ENCODE measurements at regions not wholly inside any gene's neighbourhood (a gene's known extent, or its start where the extent isn't known, plus 50 kb on each side); places are given as distances from the start of the nearest gene placed in this dataset.
"Not testable (repeated sequence)": the region's sequence is repeated elsewhere in the genome, so short reads cannot be mapped to it uniquely, and the experiment has no call there.

DNA sequence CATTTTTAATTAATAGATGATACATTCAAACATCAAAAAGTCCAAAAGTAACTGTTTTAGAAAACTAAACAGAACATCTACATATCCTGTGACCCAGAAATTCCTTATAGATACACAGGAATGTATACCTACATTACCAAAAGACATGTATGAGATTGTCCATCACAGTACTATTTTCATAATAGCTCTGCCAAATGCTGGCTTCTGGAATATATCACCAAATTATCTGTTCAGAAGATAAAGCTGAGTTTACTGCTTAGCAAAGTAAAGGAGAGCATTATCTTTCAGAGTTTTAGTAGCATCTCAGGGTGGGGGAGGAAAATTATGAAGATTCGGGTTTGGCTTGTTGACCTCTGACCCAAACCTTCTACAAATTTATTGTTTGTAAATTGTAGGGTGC is 368.9 kb upstream of the SLC7A11 start:
- no peak for DNase-seq

DNA sequence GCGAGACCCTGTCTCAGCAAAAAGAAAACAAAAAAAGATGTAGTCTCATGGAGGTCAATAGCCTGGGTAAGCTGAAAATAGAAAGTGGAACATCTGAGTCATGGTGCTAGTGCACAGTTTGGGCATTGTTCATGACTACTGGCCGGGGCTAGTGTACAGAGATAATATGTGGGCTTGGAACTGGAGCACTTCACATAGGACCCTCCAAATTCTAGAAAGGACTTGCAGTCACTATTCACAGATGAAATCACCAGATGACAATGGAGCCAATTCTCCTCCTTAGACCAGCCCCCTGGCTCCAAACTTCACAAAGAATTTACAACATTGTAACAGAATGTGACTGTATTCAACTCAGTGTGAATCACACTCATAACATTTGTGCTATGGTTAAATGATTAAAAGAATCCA is 367.8 kb upstream of the SLC7A11 start:
- no peak for DNase-seq

DNA sequence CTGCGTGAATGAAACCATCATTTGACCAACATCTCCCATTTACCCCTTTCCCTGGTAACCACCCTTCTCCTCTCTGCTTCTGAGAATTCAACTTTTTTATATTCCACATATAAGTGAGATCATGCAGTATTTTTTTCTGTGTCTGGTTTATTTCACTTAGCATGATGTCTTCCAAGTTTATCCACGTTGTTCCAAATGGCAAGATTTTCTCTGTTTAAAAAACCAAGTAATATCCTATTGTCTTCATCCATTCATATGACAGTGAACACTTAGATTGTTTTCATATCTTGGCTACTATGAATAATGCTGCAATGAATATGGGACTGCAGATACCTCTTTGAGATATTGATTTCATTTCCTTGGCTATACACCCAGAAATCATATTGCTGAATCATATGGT is 362.4 kb upstream of the SLC7A11 start:
- no peak for DNase-seq

DNA sequence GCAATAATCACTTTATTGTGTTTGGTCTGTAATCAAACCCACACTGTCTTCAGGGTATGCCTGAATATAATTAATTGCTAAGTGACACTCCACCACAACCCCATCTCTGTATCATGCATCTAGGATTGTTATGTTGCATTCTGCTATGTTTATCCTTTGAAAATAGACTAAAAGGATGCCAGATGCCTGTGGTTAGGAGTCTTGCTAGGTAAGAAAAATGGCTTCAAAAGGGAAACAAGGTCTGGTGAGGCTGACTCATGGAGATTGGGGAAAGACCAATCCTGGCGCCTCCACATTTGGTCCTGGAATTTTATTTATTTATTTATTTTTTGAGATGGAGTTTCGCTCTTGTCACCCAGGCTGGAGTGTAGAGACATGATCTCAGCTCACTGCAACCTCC is 360.5 kb upstream of the SLC7A11 start:
- DNase-seq: no peak

DNA sequence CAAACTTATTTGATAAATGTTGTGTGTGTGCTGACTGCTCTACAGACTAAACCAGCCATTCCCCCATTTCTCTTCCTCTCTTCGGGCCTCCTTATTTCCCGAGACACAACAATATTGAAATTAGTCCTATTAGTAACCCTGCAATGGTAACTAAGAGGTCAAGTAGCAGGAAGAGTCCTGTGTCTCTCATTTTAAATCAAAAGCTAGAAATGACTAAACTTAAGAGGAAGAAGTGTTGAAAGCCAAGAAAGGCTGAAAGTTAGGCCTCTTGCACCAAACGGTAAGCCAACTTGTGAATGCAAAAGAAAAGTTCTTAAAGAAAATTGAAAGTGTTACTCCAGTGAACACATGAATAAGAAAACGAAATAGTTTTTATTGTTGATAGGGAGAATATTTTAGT is 357.8 kb upstream of the SLC7A11 start:
- no peak for DNase-seq

DNA sequence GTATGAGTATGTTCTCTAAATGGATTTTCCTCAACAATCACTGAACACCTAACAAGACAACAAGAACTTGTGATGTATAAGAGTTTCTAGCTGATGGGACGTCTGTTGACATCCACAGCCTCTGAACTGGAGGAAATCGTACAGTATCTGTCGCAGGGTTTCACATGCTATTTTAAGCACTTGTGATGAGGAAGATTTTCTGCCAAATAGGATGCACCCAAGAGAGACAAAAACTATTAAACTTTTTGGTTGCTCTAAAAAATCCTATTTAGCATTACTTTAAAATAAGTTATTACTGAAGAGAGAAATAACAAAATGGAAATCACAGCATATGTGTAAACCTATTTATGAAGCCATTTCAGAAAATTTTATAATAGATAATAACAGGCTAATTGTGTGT is 356.1 kb upstream of the SLC7A11 start:
- DNase-seq: no peak

DNA sequence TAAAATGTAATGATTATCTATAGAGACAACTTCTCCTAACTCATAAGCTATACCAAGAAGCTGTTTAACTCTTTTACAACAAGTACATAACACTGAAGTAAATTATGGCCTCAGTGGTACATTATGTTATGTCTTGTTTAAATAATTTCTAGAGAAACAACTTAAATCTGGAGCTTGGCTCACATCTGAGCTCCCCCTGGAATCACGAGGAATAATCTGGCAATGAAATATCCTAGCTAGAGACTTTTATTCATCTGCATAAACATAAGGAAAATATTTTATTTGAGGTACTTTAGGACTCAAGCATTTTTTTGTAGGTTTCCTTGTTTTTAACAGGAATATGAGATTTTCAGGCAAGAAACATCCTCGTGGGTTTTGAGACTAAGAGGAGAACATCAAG is 354.7 kb upstream of the SLC7A11 start:
- DNase-seq: no peak

DNA sequence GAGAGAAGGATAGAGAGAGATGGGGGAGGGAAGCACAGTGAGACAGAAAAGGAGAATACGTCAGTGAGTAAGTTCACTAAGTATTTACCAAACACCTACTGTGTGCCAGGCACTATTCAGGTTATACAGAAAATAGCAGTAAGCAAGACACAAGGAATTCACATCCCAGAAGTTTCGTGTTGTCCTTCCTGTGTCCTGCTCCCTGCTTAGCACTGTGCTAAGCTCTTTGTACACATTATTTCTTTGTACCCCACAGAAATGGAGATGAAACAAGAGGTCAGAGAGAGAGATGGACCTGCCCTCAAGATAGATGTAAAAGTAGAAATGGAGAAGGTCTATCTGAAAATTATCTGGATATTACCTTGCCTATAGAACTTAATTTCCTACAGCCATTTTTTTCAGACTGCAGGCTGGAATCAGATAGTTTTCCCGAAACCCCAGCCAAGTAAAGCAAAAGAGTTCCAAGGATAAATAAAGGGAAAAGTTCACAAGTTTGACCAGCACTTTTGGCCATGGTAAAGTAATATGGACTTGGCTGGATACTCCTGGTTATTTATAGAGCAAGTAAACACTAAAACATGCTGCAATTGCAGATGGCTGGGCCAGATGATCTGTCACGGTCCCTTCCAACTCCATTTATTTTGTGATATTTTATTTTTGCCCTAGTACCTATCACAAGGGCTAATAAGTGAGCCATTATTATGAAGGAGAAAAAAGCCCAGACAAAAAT is 353.7 kb upstream of the SLC7A11 start:
- DNase-seq: no peak

DNA sequence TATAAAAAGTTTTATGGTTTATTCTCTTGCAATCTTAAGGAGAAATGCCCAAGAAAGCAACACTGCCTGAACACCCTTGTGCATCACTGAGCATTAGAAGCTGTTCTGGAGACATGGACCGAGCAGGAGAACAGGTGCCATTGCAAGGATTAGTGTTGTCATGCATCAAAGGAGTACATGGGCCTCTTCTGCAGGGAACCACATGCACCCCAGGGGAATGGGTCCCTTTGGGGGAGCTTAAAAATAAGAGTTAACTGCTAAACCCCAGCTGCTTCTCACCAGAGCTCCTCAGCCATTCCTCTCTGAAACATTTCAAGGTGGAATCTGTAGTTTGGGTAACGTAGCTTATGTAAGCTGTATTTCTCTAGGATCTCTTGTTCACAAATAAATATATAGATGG is 353.0 kb upstream of the SLC7A11 start:
- no peak for DNase-seq

DNA sequence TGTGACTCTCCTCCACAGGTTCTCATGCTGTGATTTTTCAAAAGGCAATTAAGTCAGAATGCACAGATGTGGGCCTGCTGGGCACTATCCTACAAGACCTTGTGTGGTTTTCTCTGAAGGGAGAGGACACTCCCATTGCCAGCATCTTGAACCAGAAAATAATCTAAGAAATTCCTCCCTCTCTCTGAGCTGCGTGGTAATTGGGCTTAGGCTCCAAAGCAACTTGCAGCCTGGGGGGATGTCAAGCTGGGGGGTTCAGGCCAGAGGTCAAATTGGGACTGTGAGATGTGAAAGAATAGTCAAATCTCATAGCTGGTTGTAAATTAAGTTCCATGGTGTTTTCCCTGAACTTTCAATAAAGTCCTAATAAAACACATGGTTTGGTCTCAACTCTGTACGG is 350.6 kb upstream of the SLC7A11 start:
- no peak for DNase-seq

DNA sequence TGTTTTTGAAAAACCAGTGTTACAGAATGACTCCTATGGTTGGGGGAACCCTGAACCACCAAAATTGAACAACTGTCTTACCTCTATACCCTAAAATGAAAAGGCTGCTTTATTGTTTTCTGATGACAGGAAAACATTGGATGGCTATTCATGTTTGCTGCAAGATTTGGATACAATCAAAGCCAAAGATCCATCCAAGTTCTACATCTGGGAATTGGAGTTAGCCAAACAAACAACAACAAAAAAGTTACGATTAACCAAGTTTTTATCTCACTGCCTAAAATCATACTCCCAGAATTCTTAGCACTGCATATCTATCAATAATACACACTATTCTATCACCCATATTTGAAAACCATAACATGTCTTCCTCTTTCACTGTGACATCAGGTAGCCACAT is 349.7 kb upstream of the SLC7A11 start:
- no peak for DNase-seq

DNA sequence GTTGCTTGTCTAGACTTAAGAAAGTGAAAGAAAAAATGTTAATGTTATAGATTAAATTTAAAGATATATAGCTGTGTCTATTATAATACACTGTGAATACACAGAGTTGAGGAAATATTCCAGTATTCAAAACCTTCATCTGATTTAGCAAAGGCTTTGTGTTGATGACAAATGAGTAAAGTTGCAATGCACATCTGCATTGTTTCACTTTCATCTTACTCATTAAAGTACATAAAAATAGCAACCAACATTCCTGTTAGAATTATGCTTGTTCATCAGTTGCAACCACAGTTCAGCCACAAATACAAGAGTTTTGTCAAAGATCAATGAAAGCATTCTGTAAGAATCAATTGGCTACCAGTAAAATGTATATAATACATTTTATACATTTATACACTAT is 346.4 kb upstream of the SLC7A11 start:
- DNase-seq: no peak

DNA sequence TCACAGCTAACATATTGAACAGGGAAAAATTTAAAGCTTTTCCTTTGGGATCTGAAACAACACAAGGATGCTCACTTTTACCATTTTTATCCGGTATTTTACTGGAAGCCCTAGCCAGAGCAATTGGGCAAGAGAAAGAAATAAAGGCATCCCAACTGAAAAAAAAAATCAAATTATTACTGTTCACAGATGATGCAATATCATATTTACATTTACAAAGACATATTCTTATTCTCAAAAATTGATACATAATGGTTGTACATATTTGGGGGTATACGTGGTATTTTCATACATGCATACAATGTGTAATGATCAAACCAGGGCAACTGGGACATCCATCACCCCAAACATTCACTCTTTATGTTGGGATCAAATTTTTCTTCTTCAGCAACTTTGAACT is 337.0 kb upstream of the SLC7A11 start:
- DNase-seq: no peak

DNA sequence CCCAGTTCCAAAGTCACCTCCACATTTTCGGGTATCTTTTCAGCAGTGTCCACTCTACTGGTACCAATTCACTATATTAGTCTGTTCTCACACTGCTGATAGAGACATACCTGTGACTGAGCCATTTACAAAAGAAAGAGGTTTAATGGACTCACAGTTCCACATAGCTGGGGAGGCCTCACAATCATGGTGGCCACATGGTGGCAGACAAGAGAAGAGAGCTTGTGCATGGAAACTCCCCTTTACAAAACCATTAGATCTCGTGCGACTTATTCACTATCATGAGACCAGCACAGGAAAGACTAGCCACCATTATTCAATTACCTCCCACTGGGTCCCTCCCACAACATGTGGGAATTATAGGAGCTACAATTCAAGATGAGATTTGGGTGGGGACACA is 335.7 kb upstream of the SLC7A11 start:
- DNase-seq: not testable (repeated sequence)

DNA sequence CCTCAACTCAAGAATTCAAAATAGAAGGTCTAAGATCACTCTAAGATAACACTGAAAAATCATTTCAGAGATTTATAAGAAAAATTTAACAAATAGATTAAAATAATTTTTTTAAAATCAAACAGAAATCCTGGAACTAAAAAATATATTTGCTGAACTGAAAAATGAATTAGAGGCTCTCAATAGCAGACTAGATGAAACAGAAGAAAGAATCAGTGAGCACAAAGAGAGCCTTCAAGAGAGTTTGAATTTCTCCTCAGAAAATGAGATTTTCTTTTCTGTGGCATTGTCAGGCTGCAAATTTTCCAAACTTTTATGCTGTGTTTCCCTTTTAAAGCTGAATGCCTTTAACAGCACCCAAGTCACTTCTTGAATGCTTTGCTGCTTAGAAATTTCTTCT is 335.0 kb upstream of the SLC7A11 start:
- no peak for DNase-seq

DNA sequence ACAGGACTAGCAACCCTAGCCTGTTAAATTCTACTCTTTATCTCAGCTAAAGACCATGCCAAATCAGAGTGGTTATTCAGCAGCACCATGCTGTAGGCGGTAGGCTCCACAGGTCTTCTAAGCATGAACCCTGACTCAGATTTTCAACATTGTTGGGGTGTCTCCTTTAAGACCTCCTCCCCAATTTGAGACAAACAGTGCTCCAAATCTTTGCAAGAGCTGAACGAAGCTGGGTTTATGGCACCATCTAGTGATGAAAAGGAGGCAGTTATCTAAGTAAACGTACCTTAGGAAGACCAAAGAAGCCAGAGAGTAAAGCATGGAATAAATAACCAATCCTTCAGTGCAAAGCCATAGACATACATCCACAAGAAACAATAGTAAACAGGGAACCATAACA is 334.5 kb upstream of the SLC7A11 start:
- DNase-seq: no peak

DNA sequence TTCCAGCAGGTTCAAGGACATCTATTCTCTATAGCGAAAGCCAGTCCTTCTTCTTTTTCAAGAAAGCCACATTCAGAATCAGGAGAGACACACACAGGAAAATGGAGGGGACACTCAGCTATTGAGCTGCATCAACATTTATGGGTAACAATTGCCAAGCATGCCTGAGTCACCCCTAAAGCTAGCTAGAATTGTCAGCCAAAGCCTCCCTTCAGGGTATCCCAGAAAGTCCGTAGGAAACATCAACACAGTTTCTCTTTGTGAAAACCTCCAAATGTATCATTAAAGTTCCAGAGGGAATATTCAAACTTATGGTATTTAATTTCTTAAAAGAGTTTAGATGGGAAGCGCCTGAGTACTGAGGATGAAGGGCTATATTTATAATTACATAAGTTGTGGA is 331.1 kb upstream of the SLC7A11 start:
- no peak for DNase-seq

DNA sequence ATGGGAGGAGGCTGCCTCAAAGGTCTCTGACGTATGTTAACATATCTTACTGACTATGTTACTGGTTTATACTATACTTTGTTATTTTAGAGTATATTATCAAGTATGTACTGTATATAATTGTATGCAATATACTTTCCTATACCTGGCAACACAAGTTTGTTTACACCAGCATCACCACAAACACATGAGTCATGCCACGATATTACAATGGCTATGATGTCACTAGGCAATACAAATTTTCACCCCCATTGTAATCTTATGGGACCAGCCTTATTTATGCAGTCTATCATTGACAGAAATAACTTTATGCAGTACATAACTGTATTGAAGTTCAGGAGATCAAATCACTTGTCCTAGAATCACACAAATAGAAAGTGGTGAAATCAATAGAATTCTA is 329.9 kb upstream of the SLC7A11 start:
- DNase-seq: no peak

DNA sequence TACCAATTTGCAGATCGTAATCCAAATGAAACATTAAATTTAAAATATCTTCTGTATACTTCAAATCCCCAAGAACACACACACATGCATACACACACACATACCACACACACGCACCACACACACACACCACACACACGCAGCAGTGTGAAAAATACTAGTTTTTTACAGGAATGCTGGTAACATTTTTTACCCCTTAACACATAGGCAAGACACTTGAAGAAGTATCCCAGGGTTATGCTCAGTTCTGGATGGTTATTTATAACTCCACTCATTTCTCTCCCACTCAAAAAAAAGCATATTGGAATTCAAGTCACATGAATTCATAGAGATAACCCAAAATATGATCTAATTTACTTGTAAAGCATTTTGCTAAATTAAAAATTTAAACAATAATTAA is 325.5 kb upstream of the SLC7A11 start:
- DNase-seq: no peak

DNA sequence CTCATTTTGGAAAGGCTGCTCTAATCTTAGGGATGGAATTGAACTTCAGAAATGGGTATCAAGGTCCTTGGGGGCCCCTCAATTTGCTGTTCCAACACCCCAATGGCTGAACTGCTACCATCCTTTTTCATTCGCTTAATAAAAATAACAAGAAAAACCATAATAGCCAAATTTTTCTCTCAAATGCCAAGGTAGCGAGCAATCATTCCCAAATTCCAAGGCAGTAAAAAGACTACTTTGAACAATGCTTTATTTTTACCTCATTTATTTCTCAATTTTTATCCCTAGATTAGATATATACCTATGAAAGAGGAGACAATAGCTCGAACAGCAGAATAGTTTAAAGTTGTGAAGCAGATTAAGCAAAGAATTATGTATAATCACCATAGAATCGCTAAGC is 323.4 kb upstream of the SLC7A11 start:
- no peak for DNase-seq

DNA sequence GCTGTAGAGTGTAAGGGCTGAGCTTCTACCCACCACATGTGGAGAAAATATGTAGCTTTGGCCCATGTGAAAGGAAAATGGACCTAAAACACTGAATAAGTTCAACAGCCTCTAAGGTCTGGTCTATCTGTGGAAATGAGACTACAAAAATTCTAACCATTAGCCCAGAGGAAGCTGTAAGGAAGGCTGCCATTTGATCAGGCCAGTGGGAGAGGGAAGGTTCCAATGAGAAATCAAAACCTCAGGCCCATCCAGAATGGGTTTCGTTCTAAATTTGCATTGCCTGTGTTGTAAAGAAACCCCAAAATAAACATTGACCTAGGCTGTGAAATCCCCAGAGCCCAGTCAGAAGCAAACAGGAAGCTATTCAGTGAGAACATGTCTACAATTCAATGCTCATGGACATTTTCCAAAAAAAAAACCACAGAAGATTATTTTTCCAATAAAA is 320.4 kb upstream of the SLC7A11 start:
- DNase-seq: peak; percentile 46

DNA sequence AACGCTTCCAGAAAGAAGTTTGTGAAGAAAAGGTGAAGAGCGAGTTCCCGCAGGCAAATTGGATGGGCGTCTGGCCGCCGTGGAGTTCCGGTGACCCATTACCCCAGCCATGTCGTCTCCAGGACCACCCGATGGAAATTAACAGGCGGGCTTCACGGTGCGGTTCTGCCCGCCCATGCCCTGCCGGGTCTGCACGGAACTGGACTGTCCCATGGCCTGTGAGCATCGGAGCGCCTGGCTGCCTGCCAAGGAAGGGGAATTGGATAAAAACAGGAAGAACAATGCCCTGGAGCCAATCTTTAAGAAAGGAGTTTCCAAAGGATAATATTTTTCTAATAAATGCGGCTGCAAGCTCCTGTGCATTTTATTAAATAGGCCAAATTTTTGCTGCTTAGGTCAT is 319.8 kb upstream of the SLC7A11 start:
- DNase-seq: no peak

DNA sequence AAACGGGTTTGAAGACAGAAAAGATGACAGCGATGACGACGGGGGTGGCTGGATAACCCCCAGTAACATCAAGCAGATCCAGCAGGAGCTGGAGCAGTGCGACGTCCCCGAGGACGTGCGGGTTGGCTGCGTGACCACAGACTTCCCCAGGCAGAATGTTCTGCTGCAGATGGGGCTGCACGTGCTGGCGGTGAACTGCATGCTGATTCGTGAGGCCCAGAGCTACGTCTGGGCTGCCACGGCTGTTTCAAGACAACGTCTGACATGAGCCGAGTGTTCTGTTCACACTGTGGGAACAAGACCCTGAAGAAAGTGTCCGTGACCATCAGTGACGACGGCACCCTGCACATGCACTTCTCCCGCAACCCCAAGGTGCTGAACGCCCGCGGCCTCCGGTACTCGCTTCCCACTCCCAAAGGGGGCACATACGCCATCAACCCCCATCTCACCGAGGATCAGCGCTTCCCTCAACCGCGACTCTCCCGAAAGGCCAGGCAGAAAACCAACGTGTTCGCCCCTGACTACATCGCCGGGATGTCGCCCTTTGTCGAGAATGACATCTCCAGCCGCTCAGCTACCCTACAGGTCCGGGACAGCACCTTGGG is 319.2 kb upstream of the SLC7A11 start:
- DNase-seq: no peak

DNA sequence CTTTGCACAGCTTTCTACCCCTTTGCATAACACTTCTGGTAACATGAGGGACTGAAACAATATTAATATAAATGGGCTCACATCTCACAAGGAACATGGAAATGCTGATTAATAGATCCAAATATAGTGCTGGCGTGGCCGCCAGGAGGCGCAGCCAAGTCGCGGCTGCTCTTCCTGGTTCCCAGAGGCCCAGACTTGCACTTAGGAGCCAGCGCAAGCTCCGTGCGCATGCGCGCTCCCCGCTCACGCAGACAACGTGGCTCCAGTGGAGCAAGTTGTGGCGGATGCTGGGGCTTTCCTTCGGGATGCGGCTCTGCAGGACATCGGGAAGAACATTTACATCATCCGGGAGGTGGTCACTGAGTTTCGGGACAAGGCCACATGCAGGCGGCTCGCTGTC is 318.3 kb upstream of the SLC7A11 start:
- DNase-seq: no peak

DNA sequence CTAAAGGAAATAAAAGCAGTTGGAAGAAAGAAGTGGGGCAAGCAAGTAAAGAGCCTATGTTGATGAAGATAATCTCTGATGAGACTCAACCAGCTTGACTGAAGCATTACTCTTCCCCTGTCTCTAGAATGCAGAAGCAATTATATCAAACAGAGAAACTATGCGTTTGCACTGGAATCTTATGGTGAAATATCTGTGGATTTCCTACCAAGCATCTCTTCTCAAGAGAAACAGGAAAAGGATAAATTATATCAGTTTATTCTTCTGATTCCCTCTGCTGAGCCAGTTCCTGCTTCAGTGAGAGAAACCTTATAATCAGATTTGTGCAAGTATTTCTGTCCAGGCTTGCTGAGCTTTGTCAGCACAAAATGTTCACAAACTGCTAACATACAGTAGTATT is 316.7 kb upstream of the SLC7A11 start:
- DNase-seq: no peak
